Naive thymus-derived CD4-positive, alpha-beta T cell (primary cell): ENCODE measurements at regions not wholly inside any gene's neighbourhood (a gene's known extent, or its start where the extent isn't known, plus 50 kb on each side); places are given as distances from the start of the nearest gene placed in this dataset.

Experiments
- ATAC-seq: fragments of 150-1000 bp; cut with Tn5 transposase; 2 replicates; pipeline ENCODE4 v1.10.0; 2021; ENCODE audit warnings: mild to moderate bottlenecking, moderate library complexity
- CTCF ChIA-PET: fragments of 350-600 bp; sonication (Branson Sonifier 250); formaldehyde crosslinking; loops from one replicate; lab custom pipeline; 2021; ENCODE audit warnings: antibody characterized with exemption; lab: Charles Lee
- POLR2A ChIA-PET: fragments of 350-600 bp; sonication (Branson Sonifier 250); formaldehyde crosslinking; loops from one replicate; lab custom pipeline; 2021; ENCODE audit warnings: antibody characterized with exemption, inconsistent platforms; lab: Charles Lee
- DNase-seq, 9 donors: peaks; one replicate each; pipeline versions ENCODE4 v3.0.0 to v3.0.0-alpha.2; 2020 to 2022; ENCODE audit warnings: mixed read lengths in 1 of 9
- H3K27ac ChIP-seq: one replicate; pipeline ENCODE4 v1.7.0; 2013; ENCODE audit warnings: mild to moderate bottlenecking, low read depth, low read length, moderate library complexity
- H3K27me3 ChIP-seq, 2 donors: one replicate each; pipeline ENCODE4 v1.7.0; 2013; ENCODE audit warnings: low read length in 2 of 2, mild to moderate bottlenecking in 2 of 2, moderate library complexity in 2 of 2; ENCODE audit not compliant: control insufficient read depth in 2 of 2, insufficient read depth in 2 of 2
- H3K36me3 ChIP-seq, 3 experiments: 1 replicate in 2 of 3; 2 replicates in 1 of 3; pipeline ENCODE4 v1.7.0; 2013; ENCODE audit warnings: low read length in 3 of 3, mild to moderate bottlenecking in 3 of 3, moderate library complexity in 1 of 3; ENCODE audit not compliant: insufficient read depth in 3 of 3, control insufficient read depth in 2 of 3
- H3K4me1 ChIP-seq, 2 donors: one replicate each; pipeline ENCODE4 v1.7.0; 2013; ENCODE audit warnings: low read length in 2 of 2, mild to moderate bottlenecking in 2 of 2, moderate library complexity in 1 of 2; ENCODE audit not compliant: control insufficient read depth in 2 of 2, insufficient read depth in 2 of 2
- H3K4me3 ChIP-seq: 2 replicates; pipeline ENCODE4 v1.7.0; 2013; ENCODE audit warnings: mild to moderate bottlenecking, low read length
- H3K9me3 ChIP-seq, 3 experiments: 1 replicate in 2 of 3; 2 replicates in 1 of 3; pipeline ENCODE4 v1.7.0; 2013; ENCODE audit warnings: low read length in 3 of 3; ENCODE audit not compliant: control insufficient read depth in 2 of 3
- H3K27ac Mint-ChIP-seq, 9 donors: one replicate each; pipeline ENCODE4 v1.8.0; 2020 to 2022; ENCODE audit warnings: mixed read lengths in 9 of 9, mild to moderate bottlenecking in 8 of 9, moderate library complexity in 5 of 9, inconsistent platforms in 2 of 9
- H3K27me3 Mint-ChIP-seq, 5 donors: one replicate each; pipeline ENCODE4 v1.8.0; 2021 to 2022; ENCODE audit warnings: mixed read lengths in 5 of 5, mild to moderate bottlenecking in 1 of 5
- H3K36me3 Mint-ChIP-seq, 5 donors: one replicate each; pipeline ENCODE4 v1.8.0; 2020 to 2022; ENCODE audit warnings: mixed read lengths in 5 of 5, mild to moderate bottlenecking in 3 of 5, inconsistent platforms in 1 of 5
- H3K4me1 Mint-ChIP-seq, 7 donors: one replicate each; pipeline ENCODE4 v1.8.0; 2020 to 2022; ENCODE audit warnings: mixed read lengths in 7 of 7, mild to moderate bottlenecking in 3 of 7, inconsistent platforms in 1 of 7
- H3K4me3 Mint-ChIP-seq, 10 donors: one replicate each; pipeline ENCODE4 v1.8.0; 2020 to 2022; ENCODE audit warnings: mild to moderate bottlenecking in 10 of 10, mixed read lengths in 10 of 10, moderate library complexity in 6 of 10, inconsistent platforms in 2 of 10
- H3K9me3 Mint-ChIP-seq, 11 donors: one replicate each; pipeline ENCODE4 v1.8.0; 2020 to 2022; ENCODE audit warnings: mixed read lengths in 11 of 11, mild to moderate bottlenecking in 4 of 11, inconsistent platforms in 1 of 11, moderate library complexity in 1 of 11
- intact Hi-C, 2 donors: fragments of 100-400 bp; cut with micrococcal nuclease; formaldehyde crosslinking; loops; one replicate each; pipeline ENCODE4 v1.15.1; 2023

DNA sequence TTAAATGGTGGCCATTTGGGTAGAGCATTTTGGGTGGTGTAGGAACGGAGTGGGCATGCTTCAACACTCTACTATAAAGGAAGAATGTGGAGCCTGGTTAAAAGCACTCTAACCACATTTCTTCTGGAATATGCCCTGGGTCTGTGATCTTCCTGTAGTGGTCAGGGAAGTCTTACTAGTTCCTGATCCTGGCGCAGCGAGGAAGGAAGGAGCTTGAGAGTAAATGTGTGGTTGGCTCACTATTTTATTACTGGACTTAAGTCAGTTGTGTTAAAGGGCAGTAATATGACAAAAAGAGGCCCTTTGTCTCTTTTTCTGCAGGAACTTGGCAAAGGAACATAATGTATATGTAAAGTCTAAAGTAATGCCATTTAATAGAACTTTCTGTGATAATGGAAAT, 197.6 kb upstream of the ZPLD1 start:
- Mint-ChIP-seq H3K27me3 (peaks cover 0 to 44% (median 5%) of the 10 kb centered on the region in 5 donors), H3K4me1 (peaks cover 0 to 1% (median 0%) of the 10 kb centered on the region in 7 donors), H3K36me3 (no peaks in the 10 kb centered on the region), H3K9me3 (no peaks in the 10 kb centered on the region), H3K27ac (no peak overlapping the region), H3K4me3 (no peak overlapping the region)
- no peaks in the 10 kb centered on the region for H3K9me3 ChIP-seq
- ATAC-seq (no peak), DNase-seq (no peak)
- H3K27ac ChIP-seq = no peak overlapping the region
- intact Hi-C loops = loop anchor here in 1 of 2 donors (10.0 kb wide), 1 partner anchor 438 kb away; no protein-coding TSS in a partner anchor
- H3K4me1 ChIP-seq = no peaks in the 10 kb centered on the region
- ChIA-PET CTCF (interaction anchor here (0.6 to 1.5 kb wide), 3 partner anchors 8 to 12 kb away, joined by 3 to 6 read pairs (median 5); no protein-coding TSS in a partner anchor), POLR2A (no interaction called here)
- H3K27me3 ChIP-seq = no peaks in the 10 kb centered on the region
- H3K36me3 ChIP-seq = no peaks in the 10 kb centered on the region
- H3K4me3 ChIP-seq = no peak overlapping the region

DNA sequence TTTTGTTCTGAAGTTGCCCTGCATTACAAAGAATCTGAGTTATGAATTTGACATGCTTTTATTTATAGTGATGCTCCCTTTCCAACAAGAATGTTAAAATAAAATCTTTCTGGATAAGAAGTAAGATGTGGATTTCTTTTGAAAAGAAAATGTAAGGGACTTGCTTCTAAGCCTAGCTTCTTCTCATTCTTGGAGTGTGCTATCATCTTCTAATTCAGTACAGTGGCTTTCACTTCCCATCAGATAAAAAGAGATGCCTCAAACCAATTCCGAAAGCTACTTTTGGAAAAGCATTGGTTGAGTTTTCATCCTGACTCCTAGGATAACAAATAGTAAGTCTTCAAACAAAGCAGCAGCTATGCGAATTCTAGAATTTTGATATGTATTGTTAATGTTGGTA, 197.0 kb upstream of the ZPLD1 start:
- H3K4me3 ChIP-seq = no peak overlapping the region

DNA sequence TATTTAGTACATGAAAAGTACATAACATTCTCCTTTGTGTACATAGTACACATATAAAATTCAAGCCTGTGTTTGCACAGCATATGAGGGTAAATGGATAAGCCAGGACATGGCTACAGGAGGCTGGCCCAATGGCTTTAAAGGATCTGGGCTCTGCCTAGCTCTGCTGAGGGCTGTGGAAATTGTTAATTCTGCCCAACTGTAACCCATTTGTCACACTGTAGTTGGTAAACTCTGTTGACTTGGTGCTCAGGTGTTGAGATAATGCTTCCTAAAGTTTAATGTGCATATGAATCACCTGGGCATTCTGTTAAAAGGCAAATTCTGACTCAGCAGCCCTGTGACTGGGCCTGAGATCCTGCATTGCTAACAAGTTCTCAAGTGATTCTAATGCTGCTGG, 196.5 kb upstream of the ZPLD1 start:
- CTCF ChIA-PET = interaction anchor here (1.5 kb wide), 1 partner anchor 9 kb away, joined by 6 read pairs; no protein-coding TSS in a partner anchor
- H3K27me3 ChIP-seq = no peaks in the 10 kb centered on the region
- no peak for ATAC-seq

More for the DNA sequence above, 197.0 kb upstream of the ZPLD1 start:
- Histone ChIP-seq H3K27ac (no peak overlapping the region), H3K36me3 (no peaks in the 10 kb centered on the region), H3K4me1 (no peaks in the 10 kb centered on the region), H3K9me3 (no peaks in the 10 kb centered on the region), H3K27me3 (no peaks in the 10 kb centered on the region)
- DNase-seq (no peak), ATAC-seq (no peak)
- no peaks in the 10 kb centered on the region for H3K9me3 Mint-ChIP-seq
- no peak overlapping the region for H3K4me3 Mint-ChIP-seq
- H3K36me3 Mint-ChIP-seq = no peaks in the 10 kb centered on the region
- H3K27ac Mint-ChIP-seq = no peak overlapping the region
- H3K27me3 Mint-ChIP-seq = peaks cover 0 to 48% (median 5%) of the 10 kb centered on the region in 5 donors
- ChIA-PET CTCF (interaction anchor here (1.1 to 1.5 kb wide), 2 partner anchors 9 to 12 kb away, joined by 5 to 6 read pairs; no protein-coding TSS in a partner anchor), POLR2A (no interaction called here)
- peaks cover 0 to 1% (median 0%) of the 10 kb centered on the region in 7 donors for H3K4me1 Mint-ChIP-seq
- intact Hi-C loops = loop anchor here in 1 of 2 donors (10.0 kb wide), 1 partner anchor 437 kb away; no protein-coding TSS in a partner anchor

DNA sequence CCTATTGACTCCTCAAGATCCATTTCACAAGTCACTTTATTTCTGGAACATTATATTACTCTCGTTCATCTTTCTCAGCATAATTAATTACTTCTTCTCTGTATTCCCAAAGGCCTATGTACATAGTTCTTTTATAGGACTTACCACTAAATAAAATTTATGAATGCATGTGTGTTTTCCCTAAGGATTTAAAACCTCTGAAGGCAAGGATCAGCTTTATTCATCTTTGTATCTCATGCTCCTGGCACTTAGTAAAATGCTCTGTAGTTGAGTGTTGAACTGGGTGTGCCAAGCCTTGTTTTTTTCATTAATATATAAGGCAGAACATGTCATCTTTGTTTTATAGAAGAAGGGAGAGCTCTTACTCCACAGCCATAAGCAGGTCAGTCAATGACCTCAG, 194.1 kb upstream of the ZPLD1 start:
- no peaks in the 10 kb centered on the region for H3K36me3 Mint-ChIP-seq
- intact Hi-C loops = no loop called here
- Histone ChIP-seq H3K4me1 (no peaks in the 10 kb centered on the region), H3K4me3 (no peak overlapping the region), H3K36me3 (no peaks in the 10 kb centered on the region), H3K27me3 (no peaks in the 10 kb centered on the region), H3K27ac (no peak overlapping the region), H3K9me3 (no peaks in the 10 kb centered on the region)
- no peak overlapping the region for H3K27ac Mint-ChIP-seq
- ATAC-seq (no peak), DNase-seq (no peak)
- no peak overlapping the region for H3K4me3 Mint-ChIP-seq
- H3K9me3 Mint-ChIP-seq = no peaks in the 10 kb centered on the region
- ChIA-PET CTCF (interaction anchor here (0.7 kb wide), 1 partner anchor 12 kb away, joined by 3 read pairs; no protein-coding TSS in a partner anchor), POLR2A (no interaction called here)
- H3K27me3 Mint-ChIP-seq = peaks cover 0 to 28% (median 5%) of the 10 kb centered on the region in 5 donors
- H3K4me1 Mint-ChIP-seq = peaks cover 0 to 1% (median 0%) of the 10 kb centered on the region in 7 donors

More for the DNA sequence above, 196.5 kb upstream of the ZPLD1 start:
- Mint-ChIP-seq H3K36me3 (no peaks in the 10 kb centered on the region), H3K27me3 (peaks cover 0 to 46% (median 5%) of the 10 kb centered on the region in 5 donors), H3K4me3 (no peak overlapping the region), H3K27ac (no peak overlapping the region), H3K9me3 (no peaks in the 10 kb centered on the region), H3K4me1 (peaks cover 0 to 1% (median 0%) of the 10 kb centered on the region in 7 donors)
- POLR2A ChIA-PET = no interaction called here
- Histone ChIP-seq H3K9me3 (no peaks in the 10 kb centered on the region), H3K36me3 (no peaks in the 10 kb centered on the region), H3K4me1 (no peaks in the 10 kb centered on the region), H3K27ac (no peak overlapping the region), H3K4me3 (no peak overlapping the region)
- DNase-seq = no peak
- intact Hi-C loops = loop anchor here in 1 of 2 donors (10.0 kb wide), 1 partner anchor 436 kb away; no protein-coding TSS in a partner anchor

DNA sequence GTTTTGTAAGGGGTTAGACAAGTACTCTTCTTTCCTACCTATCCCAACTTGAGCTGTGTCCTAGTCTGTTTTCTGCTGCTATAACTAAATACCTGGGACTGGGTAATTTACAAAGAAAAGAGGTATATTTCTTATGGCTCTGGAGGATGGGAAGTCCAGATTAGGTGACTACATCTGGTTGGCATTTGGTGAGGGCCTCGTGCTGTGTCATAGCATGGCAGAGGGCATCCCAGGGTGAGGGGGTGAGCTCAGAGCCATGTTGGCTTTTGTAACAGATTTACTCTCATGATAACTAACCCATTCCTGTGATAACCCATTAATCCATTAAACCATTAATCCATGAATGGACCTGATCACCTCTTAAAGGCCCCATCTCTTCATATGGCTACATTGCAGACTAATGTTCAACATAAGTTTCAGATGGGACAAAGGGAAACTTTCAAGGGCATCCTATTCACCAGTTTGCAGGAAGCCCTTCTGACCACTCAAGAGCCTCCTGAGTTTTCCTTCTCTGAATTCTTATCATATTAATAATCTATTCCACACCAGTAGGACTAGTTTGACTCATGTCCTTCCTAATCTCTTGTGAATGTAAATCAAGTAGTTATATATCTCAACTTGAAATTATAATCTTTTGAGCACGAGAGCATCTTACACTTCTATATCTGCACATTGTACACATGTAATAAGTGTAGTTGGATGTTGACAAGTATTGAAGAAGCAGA, 185.7 kb upstream of the ZPLD1 start:
- Histone ChIP-seq H3K27me3 (no peaks in the 10 kb centered on the region), H3K4me3 (no peak overlapping the region), H3K27ac (no peak overlapping the region), H3K9me3 (no peaks in the 10 kb centered on the region), H3K36me3 (no peaks in the 10 kb centered on the region), H3K4me1 (no peaks in the 10 kb centered on the region)
- H3K4me3 Mint-ChIP-seq = no peak overlapping the region
- no peak for ATAC-seq
- H3K36me3 Mint-ChIP-seq = no peaks in the 10 kb centered on the region
- no peak for DNase-seq
- no peaks in the 10 kb centered on the region for H3K9me3 Mint-ChIP-seq
- no peak overlapping the region for H3K27ac Mint-ChIP-seq
- ChIA-PET POLR2A (interaction anchor here (0.7 kb wide), 1 partner anchor 28 kb away, joined by 6 read pairs; no protein-coding TSS in a partner anchor), CTCF (no interaction called here)
- intact Hi-C loops = no loop called here
- no peaks in the 10 kb centered on the region for H3K4me1 Mint-ChIP-seq
- H3K27me3 Mint-ChIP-seq = peaks cover 7 to 21% (median 16%) of the 10 kb centered on the region in 5 donors

DNA sequence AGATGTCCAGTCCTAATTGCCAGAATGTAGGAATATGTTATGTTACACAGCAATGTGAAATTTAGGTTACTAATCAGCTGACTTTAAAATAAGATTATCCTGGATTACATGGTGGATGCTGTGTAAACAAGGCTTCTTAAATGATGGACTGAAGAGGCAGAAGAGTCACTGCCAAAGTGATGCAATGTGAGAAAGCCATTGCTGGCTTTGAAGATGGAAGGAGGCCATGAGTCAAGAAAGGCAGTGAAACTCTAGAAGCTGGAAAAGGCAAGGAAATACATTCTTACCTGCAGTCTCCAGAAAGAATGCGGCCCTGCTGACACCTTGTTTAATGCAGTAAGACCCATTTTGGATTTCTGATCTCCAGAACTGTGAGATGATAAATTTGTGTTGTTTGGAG, 179.1 kb upstream of the ZPLD1 start:
- Mint-ChIP-seq H3K27ac (no peak overlapping the region), H3K9me3 (no peaks in the 10 kb centered on the region), H3K4me3 (no peak overlapping the region), H3K4me1 (peaks cover 0 to 2% (median 0%) of the 10 kb centered on the region in 7 donors), H3K27me3 (peaks cover 11 to 24% (median 17%) of the 10 kb centered on the region in 5 donors), H3K36me3 (no peaks in the 10 kb centered on the region)
- Histone ChIP-seq H3K4me3 (no peak overlapping the region), H3K36me3 (no peaks in the 10 kb centered on the region), H3K27me3 (no peaks in the 10 kb centered on the region), H3K27ac (no peak overlapping the region), H3K9me3 (no peaks in the 10 kb centered on the region), H3K4me1 (no peaks in the 10 kb centered on the region)
- intact Hi-C loops = no loop called here
- ChIA-PET CTCF (interaction anchor here (0.6 kb wide), 1 partner anchor 1660 kb away, joined by 3 read pairs; no protein-coding TSS in a partner anchor), POLR2A (no interaction called here)
- no peak for DNase-seq
- ATAC-seq = no peak
